ENCODE measurements at regions not wholly inside any gene's neighbourhood (a gene's known extent, or its start where the extent isn't known, plus 50 kb on each side); places are given as distances from the start of the nearest gene placed in this dataset.
"Not testable (repeated sequence)": the region's sequence is repeated elsewhere in the genome, so short reads cannot be mapped to it uniquely, and the experiment has no call there.

DNA sequence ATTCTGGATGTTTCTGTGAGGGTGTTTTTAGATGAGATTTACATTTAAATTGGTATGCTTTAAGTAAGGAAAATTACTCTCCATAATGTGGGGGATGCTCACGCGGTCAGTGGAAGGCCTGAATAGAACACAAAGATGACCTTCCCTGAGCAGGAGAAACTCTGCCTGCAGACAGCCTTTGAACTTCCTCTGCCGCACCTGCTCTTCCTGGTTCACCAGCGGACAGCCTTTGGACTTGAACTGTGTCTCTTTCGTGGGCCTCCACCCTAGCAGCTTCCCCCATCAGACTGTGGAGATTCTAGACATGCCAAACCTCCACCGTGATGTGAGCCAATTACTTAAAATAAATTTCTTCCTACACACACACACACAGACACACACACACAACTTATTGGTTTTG, 210.7 kb downstream of the EFCAB11 start:
- DNase-seq (ENCODE audit: low read depth) = no peak

DNA sequence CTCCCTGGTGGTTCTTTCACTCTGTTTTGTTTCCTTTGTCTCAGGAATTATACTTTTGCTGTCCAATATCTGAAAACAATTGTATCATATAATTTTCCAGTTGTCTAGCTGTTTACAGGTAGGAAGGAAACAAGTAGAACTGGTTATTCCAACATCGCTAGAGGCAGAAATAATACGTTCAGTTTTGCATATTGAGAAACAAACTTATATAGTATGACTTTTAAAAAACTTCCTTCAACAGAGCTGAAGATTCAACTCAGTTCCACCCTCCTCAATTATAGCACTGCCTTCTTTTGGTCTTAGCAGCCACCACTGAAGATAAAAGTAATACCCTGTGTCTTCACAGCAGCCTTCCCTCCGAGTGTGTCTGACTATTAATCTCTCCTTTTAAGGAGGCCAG, 214.3 kb downstream of the EFCAB11 start:
- DNase-seq (ENCODE audit: low read depth) = no peak

DNA sequence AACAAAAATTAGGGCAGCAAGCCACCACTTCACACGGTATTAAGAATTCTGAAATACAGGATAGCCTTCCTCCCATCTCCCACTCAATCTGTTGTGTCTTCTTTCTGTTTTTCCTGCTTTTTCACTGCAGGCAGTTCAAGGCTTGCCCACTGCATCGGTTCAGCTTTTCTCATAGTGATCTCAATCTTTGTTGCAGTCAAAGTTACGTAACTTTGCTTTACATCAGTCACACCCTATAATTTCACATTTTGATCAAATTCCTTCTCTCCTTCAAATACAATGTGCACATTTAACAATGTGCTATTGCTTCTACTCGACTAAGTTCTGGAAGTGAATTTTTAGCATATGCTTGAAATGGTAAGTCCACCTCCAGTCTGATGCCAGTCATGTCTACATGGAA, 217.6 kb downstream of the EFCAB11 start:
- no peak for DNase-seq (ENCODE audit: low read depth)

DNA sequence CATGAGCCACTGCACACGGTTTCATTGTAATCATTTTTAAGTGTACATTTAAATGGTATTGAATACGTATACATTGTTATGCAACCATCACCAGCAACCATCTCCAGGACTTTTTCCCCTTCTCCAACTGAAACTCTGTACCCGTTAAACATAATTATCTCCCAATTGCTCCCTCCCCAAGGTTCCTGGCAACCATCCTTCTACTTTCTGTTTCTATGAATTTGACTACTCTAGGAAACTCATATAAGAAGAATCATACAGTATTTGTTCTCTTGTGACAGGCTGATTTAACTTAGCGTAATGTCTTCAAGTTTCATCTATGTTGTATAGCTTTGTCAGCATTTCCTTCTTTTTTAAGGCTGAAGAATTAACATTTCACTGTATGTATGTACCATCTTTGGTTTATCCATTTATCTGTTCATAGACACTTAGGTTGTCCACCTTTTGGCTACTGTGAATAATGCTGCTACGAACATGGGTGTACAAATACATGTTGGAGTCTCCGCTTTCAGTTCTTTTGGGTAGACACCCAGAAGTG, 223.1 kb downstream of the EFCAB11 start:
- no peak for DNase-seq (ENCODE audit: low read depth)

DNA sequence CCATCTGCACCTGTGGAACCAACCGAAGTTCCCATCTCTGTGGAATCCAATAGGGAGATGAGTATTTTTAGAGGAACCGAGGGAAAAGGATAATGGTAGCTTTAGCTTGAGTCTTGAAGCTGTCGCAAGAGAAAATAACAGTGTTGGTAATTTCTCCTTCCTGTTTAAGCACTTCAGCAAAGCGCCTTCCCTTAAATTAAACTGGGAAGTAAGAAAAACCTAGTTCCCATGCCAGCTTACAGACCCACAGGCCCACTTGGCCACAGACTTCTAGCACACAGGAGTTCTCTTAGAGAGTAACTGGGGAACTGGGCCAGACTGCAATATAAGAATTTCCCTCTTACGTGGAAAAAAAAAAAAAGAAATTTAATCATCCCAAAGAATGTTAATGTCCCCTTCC, 223.8 kb downstream of the EFCAB11 start:
- no peak for DNase-seq (ENCODE audit: low read depth)

DNA sequence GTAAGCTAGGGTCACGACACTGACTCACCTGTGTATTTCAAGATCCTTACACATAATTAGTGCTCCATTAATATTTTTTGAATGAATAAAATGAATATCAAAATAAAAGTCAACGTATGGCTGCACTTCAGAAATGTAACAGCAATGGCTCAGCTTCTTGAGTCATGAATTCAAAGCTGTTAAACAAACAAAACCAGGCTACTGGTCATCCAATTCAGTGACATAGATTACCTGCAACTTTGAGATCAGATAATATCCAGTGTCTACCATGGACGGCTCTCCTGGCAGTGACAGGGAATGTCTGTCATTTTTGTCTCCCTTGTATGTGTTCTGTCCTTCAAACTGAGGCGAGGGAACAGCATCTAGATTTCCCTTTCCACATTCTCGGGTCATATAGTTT, 225.6 kb downstream of the EFCAB11 start:
- no peak for DNase-seq (ENCODE audit: low read depth)

DNA sequence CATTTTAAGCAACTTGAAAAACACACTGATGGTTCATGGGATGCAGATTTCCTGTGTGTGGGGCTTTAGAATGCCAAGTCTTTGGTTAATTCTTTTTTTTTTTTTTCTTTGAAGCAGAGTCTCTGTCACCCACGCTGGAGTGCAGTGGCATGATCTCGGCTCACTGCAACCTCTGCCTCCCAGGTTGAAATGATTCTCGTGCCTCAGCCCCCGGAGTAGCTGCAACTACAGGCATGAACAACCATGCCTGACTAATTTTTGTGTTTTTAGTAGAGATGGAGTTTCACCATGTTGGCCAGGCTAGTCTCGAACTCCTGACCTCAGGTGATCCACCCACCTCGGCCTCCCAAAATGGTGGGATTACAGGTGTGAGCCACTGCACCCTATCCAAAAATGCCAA, 228.3 kb downstream of the EFCAB11 start:
- DNase-seq (ENCODE audit: low read depth) = not testable (repeated sequence)

DNA sequence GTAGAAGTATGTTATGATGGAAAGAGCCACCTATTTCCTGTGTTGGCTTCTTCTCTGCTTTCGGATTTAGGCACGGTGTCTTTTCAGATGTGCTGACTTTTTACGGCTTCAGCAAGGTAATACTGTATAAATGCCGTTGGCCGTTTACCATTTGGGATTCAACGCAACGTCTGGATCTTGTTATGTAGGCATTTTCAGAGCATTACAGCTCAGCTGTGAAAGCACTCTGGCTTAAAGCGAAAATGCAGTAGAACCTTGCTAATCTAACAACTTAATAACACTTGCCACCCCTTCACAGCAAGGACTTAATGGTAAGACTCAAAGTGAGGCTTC, 229.9 kb downstream of the EFCAB11 start:
- no peak for DNase-seq (ENCODE audit: low read depth)

DNA sequence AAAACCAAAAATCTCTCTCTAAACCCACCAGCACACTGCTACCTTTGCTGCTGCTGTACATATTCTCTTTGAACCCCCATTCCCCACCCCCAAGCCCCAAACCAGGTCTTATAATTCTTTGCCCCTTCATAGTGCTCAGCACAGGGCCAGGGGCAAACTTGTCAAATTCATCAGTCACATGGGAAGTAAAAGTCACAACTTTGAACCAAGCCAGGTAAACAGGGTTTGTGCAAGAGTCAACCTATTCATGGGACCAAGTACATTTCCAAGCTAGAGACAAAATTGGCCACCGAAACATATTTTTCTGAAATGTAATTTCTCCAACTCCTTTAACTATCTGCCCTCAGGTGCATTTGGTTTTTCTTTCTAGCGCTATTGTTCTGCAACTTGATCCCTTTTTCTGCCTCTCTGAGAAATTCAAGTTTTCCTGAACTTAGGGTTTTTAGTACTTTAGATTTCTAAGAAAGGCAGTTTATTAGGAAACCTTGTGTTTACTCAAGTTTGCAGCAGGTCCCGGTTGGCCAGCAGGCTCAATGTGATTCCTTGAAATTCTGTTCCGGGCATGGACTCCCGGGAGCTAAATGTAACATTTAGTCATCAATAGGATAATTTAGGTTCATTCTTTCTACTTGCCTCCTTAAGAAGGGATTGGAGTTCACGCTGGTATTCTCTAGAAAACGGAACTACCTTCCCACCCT, 230.5 kb downstream of the EFCAB11 start:
- no peak for DNase-seq (ENCODE audit: low read depth)

DNA sequence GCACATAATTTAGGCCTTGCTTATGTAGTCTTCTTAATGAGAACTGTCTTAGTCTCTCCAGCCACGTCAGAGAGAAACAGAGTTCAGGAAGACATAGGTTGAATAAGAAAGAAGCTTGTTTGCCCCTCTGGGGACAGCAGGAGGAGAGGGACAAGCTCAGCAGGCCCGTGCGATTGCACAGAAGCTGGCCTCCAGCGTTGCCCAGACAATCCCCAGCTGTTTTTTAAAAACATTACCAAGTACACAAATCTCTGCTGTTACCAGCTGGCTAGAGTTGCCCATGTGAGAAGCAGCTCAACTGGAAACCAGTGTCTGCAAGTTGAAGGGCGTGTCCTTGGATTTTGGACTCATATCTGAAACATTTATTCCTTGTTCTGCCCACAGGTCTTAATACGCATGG, 232.6 kb downstream of the EFCAB11 start:
- no peak for DNase-seq (ENCODE audit: low read depth)

DNA sequence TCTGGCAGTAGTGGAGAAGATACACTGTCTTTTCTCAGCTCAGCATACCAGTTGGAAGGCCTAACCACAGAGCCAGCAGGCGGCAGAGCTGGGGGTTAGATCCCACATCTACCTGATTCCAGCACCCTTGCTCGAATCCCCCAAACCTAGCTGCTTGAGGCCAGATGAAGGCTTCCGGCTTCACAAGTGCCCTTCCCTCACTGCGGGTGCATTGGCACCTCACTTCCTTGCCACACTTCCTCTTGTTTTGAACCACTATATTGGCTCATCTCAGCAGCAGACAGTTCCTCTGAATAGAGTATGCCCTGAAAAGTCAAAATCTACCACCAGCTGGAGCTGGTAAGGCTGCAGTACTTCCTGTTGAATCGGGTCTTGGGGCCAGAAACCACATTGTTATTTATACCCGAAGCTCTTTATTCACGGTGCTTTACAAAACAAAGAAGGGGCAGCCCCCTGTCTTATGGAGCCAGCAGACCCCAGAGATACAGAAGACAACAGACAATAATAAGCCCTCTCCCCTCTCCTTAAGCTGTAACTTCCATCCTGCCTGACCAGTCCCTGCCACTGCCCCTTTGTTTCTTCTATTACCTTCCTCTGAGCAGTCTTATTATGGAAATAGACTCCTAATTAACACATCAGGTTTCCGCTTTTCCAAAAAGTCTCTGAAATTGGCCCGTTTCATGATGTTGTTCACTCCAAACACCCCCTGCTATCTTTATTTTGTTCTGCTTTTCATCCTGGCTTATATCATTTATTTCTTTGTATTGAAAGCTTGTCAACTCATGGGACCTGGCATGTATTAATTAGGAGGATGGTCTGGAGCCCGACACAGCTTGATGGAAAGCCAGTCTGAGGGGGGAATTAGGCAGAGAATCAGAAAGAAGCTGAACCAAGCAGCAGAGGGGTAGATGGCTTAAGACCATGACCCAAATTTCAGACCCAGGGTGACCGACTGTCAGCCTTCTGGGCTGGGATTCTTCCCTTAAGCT, 233.5 kb downstream of the EFCAB11 start:
- DNase-seq (ENCODE audit: low read depth) = no peak

DNA sequence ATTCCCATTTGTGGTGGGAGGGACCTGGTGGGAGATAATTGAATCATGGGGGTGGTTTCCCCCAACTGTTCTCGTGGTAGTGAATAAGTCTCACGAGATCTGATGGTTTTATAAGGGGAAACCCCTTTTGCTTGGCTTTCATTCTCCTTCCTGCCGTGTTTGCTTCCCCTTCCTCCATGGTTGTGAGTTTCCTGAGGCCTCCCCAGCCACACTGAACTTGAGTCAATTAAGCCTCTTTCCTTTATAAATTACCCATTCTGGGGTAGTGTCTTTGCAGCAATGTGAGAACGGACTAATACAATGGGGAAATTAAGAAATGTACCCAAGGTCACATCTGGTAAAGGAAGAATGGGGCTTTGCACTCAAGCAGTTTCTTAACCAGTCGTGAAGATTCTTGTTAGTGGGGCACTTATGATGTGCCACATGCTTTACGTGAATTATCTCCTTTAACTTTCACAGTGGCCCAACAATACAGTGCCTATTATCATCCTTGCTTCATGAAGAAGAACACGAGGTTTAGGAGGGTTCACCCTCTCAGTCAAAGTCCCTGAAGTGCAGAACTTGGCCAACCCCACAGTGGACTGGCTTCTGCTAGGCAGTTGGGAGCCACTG, 234.3 kb downstream of the EFCAB11 start:
- no peak for DNase-seq (ENCODE audit: low read depth)

DNA sequence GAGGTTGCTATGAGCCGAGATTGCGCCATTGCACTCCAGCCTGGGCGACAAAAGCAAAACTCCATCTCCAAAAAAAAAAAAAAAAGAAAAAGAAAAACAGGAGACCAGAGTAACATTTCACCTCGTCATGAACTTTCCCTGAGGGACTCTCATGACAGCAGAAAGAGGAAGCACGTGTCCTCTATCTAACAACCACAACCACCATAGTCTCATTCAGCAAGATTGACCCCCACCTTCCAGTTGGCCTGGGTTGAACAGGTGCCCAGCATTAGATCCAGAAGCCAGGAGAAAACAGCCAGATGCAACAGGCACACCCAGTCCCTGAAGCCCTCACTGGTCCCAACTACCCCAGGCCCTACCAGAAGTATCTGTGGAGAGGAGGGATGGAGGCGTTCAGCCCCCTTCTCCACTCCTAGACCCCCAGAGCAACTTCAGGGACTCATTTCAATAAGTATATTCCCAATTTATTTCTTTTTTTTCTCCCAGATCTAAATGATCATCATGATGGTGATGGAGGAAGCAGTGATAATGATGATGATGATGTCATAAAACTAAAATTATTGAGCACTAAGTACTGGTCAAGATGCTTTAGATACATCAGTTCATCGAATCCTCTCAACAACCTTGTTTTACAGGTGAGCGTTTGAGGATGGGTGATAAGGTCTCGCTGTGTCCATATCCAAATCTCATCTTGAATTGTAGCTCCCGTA, 235.0 kb downstream of the EFCAB11 start:
- no peak for DNase-seq (ENCODE audit: low read depth)

DNA sequence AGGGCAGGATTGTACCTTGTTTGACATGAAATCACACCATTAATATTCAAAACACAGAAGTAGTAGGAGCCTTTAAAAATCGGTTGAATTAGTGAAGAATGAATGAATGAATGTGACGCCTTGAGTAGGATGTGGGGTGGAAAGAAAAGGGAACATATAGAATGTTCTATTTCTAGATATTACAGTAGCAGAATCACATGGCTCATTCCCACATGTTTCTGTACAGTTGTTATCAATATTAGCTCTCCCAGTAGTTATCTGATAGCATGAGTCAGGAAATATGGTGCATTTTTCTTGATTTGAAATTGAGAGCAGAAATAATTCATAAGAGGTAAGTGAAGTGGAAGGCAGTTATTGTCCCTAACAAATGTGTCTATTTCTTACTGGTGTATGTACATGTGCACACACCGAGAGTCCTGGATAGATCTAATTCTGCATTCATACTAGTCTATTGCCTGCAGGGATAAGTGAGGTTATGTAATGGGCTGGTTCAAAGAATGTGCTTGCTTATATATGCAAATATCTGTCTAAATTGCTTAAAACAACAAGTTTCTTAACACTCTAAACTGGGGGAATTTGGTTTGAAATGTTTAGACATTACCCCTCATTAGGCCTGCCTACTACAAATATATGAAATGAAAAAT, 245.4 kb downstream of the EFCAB11 start:
- DNase-seq (ENCODE audit: low read depth) = no peak

DNA sequence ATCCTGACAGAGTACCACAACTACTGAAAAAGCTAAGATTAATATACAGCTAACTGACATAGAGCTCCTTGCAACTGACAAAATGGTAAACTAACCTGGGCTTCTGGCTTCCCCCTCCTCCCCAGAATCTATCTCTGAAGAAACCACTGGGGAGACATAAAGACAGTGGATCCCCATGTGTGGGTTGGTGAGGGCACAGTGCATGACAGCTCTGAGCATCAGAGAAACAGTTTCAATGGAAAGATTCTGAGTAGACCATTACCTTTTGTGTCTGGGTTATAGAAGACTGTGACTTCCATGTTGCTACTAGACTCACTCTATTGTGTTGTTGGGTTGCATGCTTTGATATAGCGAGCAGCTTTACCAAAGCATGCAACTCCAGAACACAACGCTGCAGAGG, 247.4 kb downstream of the EFCAB11 start:
- no peak for DNase-seq (ENCODE audit: low read depth)

DNA sequence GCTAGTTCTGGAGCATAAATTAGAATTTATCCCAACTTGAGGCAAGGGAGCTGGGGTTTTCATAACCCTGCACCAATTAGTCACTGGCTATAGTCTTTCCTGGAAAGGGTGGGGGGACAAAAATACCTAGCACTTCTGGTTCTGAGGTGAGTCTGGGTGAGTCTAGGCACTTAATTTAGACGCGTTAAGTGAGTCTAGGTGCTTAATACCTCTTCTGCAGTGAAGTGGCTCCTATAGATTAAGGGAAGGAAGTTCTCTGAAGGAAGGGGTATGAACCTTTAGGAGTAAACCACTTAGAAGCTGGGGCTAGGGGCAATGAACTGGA, 251.7 kb downstream of the EFCAB11 start:
- DNase-seq (ENCODE audit: low read depth) = no peak

DNA sequence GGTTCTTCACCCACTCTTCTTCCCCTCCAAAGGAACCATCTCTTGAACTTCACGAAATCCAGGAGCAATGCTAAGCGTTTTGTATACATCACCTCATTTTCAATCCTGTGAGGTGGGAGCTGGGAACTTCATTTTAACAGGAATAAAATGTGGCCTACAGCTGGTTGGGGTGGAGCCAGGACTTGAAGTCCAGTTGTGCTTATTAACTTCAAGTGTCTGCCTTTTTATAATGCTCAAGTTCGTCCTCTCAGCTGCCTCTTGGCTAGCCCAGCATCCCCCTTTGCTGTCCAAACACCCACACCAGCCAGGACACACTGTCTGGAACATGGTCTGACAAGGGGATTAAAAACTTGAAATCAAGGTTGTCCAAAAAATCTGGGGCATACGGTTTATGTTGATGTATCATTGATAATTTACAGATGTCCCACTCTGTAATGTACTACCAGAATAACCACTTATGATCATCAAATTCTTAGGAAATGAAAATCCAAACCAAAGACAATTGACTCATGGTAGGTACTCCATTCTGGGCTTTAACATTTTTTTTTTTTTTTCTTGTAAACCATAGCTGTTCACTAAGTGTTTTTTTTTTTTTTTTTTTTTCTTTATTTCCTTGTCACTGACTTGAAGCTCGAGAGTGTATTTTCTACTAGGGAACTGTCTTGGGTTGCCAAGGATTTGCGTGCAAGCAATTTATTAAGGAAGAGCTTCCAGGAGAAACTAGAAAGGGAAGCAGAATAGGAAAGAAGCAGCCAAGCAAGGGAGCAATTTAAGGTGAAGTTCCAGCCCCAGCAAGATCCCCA, 252.3 kb downstream of the EFCAB11 start:
- no peak for DNase-seq (ENCODE audit: low read depth)

DNA sequence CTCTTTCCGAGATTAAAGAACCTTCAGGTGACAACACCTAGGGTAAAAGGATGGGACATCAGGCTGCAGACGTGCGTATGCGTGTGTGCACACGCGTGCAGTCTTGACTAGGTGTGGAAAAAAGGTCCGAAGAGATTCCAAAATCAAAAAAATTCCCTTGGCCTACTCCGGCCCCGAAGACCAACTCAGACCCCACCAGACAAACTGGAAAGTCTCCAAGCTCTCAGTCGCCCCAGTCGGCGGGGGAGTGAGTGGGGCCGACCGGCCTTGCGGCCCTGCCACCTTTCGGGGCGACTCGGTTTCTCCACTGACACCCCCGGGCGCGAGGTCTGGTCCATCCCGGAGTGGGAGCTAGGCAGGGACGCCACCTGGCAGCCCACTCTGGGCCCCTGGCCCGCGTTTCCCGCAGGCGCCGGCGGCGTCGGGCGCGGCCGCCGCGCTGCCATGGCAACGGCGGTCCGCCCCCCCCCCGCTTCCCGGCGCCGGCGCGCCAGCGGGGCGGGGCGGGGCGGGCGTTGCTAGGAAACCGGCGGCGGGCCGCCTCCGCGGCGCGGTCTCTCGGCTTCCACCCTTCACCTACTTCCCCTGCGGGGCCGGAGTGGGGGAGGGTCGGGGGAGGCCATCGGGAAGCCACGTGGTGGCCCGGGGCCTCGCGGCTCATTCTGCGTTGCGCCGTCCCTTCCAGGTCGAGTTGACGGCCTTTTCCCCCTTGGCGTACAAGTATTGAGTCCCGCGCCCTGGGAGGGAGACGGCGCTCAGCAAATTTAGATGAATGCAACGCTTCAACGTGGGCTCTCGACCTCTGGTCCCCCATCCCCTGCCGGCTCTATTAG, 253.1 kb downstream of the EFCAB11 start:
- DNase-seq (ENCODE audit: low read depth) = no peak

DNA sequence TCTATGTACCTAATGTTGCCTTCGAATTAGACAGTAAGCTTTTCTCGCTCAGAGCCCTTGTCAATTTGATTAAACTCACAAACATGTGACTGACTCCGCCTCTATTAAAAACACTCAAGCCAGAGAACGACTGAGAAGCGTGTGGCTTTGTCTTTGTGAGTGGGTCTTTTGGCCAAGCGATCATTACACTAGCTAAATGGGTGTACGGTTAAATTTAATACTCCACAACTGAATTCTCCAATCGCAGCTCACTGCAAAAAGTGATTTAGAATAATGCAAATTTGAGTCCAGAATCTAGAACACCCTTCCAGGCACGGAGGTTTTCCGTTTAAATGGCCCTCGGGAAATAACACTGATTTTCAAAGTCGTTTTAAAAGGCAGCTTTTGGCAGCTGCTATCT, 253.7 kb downstream of the EFCAB11 start:
- no peak for DNase-seq (ENCODE audit: low read depth)

DNA sequence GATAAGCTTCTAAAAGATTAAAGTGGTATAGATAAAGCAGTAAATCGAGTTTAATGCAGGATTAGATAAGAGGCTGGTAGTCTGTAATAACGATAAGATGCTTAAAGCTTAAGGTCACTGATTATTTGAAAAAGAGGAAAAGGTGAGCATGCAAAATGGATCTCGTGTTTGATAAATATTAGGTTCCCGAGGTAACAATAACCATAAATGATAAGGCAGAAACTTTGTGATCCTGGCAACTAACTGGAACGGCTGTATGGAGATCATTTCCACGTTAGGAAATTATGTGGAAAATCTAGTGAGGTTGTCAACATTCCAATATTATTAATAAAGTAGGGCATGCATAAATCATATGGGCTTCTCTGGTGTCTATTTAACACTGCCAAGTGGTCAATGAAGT, 255.5 kb downstream of the EFCAB11 start:
- DNase-seq (ENCODE audit: low read depth) = no peak
